Uterus (tissue), 3 donors: ENCODE measurements at regions not wholly inside any gene's neighbourhood (a gene's known extent, or its start where the extent isn't known, plus 50 kb on each side); places are given as distances from the start of the nearest gene placed in this dataset.
"Not testable (repeated sequence)": the region's sequence is repeated elsewhere in the genome, so short reads cannot be mapped to it uniquely, and the experiment has no call there.

Experiments used
- DNase-seq, 2 donors: peaks; one replicate each; pipeline ENCODE4 v3.0.0-alpha.2; 2019 to 2020
- H3K27ac ChIP-seq, 2 donors: fragments of 200-600 bp; sonication (generic); 1 replicate in 1 of 2; 2 replicates in 1 of 2; pipeline ENCODE4 v1.5.1; 2016 to 2018
- H3K27me3 ChIP-seq, 2 donors: fragments of 200-600 bp; sonication (generic); one replicate each; pipeline ENCODE4 v1.5.1; 2018 to 2019; ENCODE audit warnings: control low read depth in 1 of 2
- H3K36me3 ChIP-seq, 2 donors: fragments of 200-600 bp; sonication (generic); one replicate each; pipeline ENCODE4 v1.5.1; 2019; ENCODE audit warnings: control low read depth in 1 of 2
- H3K4me1 ChIP-seq, 2 donors: fragments of 200-600 bp; sonication (generic); one replicate each; pipeline ENCODE4 v1.5.1; 2018 to 2019; ENCODE audit warnings: control low read depth in 1 of 2
- H3K4me3 ChIP-seq, 2 donors: fragments of 200-600 bp; sonication (generic); 1 replicate in 1 of 2; 2 replicates in 1 of 2; pipeline ENCODE4 v1.5.1; 2018 to 2019; ENCODE audit warnings: mild to moderate bottlenecking in 1 of 2
- H3K9me3 ChIP-seq, 2 donors: fragments of 200-600 bp; sonication (generic); one replicate each; pipeline ENCODE4 v1.5.1; 2019; ENCODE audit warnings: control low read depth in 1 of 2
- POLR2A ChIP-seq, 2 donors: fragments of 450-650 bp; IDR thresholded peaks; one replicate each; pipeline ENCODE4 v1.6.1; 2016; ENCODE audit warnings: antibody characterized with exemption in 2 of 2, mild to moderate bottlenecking in 1 of 2, moderate library complexity in 1 of 2
- intact Hi-C: fragments of 100-400 bp; cut with DNase I; formaldehyde crosslinking; loops from one replicate; pipeline ENCODE4 v1.15.1; 2023; ENCODE audit warnings: low total_unique reads
- TF ChIP-seq, protein P1 (sequence below), 4 experiments: fragments of 200-600 bp in 2 of 4; fragments of 450-650 bp in 2 of 4; sonication (generic) in 2 of 4; IDR thresholded peaks; one replicate each; pipeline ENCODE4 v1.5.1; 2016 to 2019; ENCODE audit warnings: antibody characterized with exemption in 4 of 4, mild to moderate bottlenecking in 2 of 4, moderate library complexity in 1 of 4
- donor health status: DM: yes; HTN: yes; CAD: no.

DNA sequence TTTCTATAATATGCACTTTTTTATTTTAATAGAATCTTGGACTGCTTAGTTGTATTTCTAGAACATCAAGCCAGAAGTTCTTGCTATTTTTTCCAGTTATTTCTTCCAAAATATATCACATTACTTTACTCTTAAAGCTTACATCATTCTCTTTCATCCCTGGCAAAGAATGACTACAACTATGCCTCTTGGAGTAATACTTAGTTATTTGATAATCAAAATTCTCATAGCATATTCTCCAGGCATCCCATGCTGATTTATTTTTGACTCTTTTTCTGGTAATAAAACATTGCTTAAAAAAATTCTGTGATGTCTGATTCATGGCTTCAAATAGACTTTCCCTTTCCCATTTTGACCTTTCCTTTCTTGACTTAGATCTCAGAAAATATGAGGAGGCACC lies 118.7 kb upstream of the TSPAN8 start:
- Histone ChIP-seq H3K36me3 (no peaks in the 10 kb centered on the region), H3K4me3 (no peak overlapping the region), H3K4me1 (no peaks in the 10 kb centered on the region), H3K27ac (no peak overlapping the region), H3K27me3 (no peaks in the 10 kb centered on the region), H3K9me3 (no peaks in the 10 kb centered on the region)
- no peak for DNase-seq
- TF ChIP-seq, protein P1, sequence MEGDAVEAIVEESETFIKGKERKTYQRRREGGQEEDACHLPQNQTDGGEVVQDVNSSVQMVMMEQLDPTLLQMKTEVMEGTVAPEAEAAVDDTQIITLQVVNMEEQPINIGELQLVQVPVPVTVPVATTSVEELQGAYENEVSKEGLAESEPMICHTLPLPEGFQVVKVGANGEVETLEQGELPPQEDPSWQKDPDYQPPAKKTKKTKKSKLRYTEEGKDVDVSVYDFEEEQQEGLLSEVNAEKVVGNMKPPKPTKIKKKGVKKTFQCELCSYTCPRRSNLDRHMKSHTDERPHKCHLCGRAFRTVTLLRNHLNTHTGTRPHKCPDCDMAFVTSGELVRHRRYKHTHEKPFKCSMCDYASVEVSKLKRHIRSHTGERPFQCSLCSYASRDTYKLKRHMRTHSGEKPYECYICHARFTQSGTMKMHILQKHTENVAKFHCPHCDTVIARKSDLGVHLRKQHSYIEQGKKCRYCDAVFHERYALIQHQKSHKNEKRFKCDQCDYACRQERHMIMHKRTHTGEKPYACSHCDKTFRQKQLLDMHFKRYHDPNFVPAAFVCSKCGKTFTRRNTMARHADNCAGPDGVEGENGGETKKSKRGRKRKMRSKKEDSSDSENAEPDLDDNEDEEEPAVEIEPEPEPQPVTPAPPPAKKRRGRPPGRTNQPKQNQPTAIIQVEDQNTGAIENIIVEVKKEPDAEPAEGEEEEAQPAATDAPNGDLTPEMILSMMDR (IDR thresholded peaks at IDR 0.05), result no peak
- no peak for TF ChIP-seq POLR2A (IDR thresholded peaks at IDR 0.05)
- intact Hi-C loops, result no loop called here

DNA sequence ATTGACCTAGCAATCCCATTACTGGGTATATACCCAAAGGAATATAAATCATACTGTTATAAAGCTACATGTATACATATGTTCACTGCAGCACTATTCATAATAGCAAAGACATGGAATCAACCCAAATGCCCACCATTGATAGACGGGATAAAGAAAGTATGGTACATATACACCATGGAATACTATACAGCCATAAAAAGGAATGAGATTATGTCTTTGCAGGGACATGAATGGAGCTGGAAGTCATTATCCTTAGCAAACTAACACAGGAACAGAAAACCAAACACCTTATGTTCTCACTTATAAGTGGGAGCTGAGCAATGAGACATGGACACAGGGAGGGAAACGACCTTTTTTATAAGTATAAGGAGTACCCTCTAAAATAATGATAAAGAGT lies 113.0 kb upstream of the TSPAN8 start:
- H3K27me3 ChIP-seq, H3K36me3 ChIP-seq, H3K4me1 ChIP-seq, H3K9me3 ChIP-seq, DNase-seq, H3K27ac ChIP-seq, intact Hi-C loops, H3K4me3 ChIP-seq: not testable (repeated sequence)

- TF ChIP-seq, protein P1 (IDR thresholded peaks at IDR 0.05), result no peak
- no peak for TF ChIP-seq POLR2A (IDR thresholded peaks at IDR 0.05)
- no peak overlapping the region for H3K4me3 ChIP-seq
- H3K27me3 ChIP-seq, result no peaks in the 10 kb centered on the region
- H3K36me3 ChIP-seq, result no peaks in the 10 kb centered on the region
- no peaks in the 10 kb centered on the region for H3K9me3 ChIP-seq
- H3K27ac ChIP-seq, result no peak overlapping the region
- DNase-seq, result no peak
- H3K4me1 ChIP-seq, result no peaks in the 10 kb centered on the region
- intact Hi-C loops, result no loop called here
Observed at GRCh38 chr12:71270057-71270456, 112.3 kb upstream of the TSPAN8 start.

DNA sequence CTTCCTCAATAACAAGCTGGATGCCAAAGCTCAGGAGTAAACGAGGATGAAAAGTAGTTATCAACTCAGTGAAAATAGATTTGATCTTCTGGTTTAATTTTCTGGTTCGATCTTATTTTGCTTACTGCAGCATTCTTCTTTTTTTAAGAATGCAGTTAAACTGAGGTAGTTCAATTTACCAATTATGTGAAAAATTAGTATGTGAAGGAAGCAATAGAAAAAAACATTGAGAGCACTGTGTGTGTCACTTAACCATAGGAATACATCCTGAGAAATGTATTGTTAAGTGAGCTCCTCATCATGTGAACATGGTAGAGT lies 111.4 kb upstream of the TSPAN8 start:
- TF ChIP-seq POLR2A (IDR thresholded peaks at IDR 0.05), result no peak
- TF ChIP-seq, protein P1 (IDR thresholded peaks at IDR 0.05), result no peak
- H3K36me3 ChIP-seq, result no peaks in the 10 kb centered on the region
- H3K4me3 ChIP-seq, result no peak overlapping the region
- intact Hi-C loops, result no loop called here
- no peaks in the 10 kb centered on the region for H3K9me3 ChIP-seq
- no peaks in the 10 kb centered on the region for H3K27me3 ChIP-seq
- H3K27ac ChIP-seq, result no peak overlapping the region
- no peaks in the 10 kb centered on the region for H3K4me1 ChIP-seq
- no peak for DNase-seq

GRCh38 chr12:71268598-71269280 lies 110.9 kb upstream of the TSPAN8 start:
- Histone ChIP-seq H3K36me3 (no peaks in the 10 kb centered on the region), H3K4me3 (no peak overlapping the region), H3K27ac (no peak overlapping the region), H3K27me3 (no peaks in the 10 kb centered on the region), H3K4me1 (no peaks in the 10 kb centered on the region), H3K9me3 (no peaks in the 10 kb centered on the region)
- TF ChIP-seq, protein P1 (IDR thresholded peaks at IDR 0.05), result no peak
- TF ChIP-seq POLR2A (IDR thresholded peaks at IDR 0.05), result no peak
- intact Hi-C loops, result no loop called here
- DNase-seq, result no peak

DNA sequence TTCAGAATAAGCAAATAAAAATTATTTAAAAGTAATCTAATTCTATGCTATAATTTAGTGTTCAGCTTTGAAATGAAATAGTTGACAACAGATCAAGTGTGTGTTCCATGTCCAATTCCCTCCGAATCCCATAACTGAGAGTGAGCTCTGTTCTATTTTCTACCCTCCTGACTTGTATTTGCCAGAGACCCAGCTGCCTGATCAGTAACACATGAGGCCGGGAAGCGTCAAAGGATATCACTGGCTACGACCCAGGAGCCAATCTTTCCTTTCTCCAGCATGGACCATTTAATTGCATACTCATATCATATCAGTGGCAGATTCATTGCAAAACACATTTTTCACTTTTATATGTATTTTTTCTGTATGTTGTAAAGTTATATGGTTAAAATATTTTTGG lies 108.8 kb upstream of the TSPAN8 start:
- DNase-seq, result no peak
- Histone ChIP-seq H3K4me1 (no peaks in the 10 kb centered on the region), H3K4me3 (no peak overlapping the region), H3K27me3 (no peaks in the 10 kb centered on the region), H3K36me3 (no peaks in the 10 kb centered on the region), H3K9me3 (no peaks in the 10 kb centered on the region), H3K27ac (no peak overlapping the region)
- intact Hi-C loops, result no loop called here
- no peak for TF ChIP-seq POLR2A (IDR thresholded peaks at IDR 0.05)
- TF ChIP-seq, protein P1 (IDR thresholded peaks at IDR 0.05), result no peak

DNA sequence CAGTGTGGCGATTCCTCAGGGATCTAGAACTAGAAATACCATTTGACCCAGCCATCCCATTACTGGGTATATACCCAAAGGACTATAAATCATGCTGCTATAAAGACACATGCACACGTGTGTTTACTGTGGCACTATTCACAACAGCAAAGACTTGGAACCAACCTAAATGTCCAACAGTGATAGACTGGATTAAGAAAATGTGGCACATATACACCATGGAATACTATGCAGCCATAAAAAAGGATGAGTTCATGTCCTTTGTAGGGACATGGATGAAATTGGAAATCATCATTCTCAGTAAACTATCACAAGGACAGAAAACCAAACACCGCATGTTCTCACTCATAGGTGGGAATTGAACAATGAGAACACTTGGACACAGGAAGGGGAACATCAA lies 107.9 kb upstream of the TSPAN8 start:
- H3K27ac ChIP-seq, H3K27me3 ChIP-seq, H3K4me3 ChIP-seq, DNase-seq, H3K4me1 ChIP-seq, intact Hi-C loops, H3K9me3 ChIP-seq, H3K36me3 ChIP-seq: not testable (repeated sequence)
